GM12874 (cell line): ENCODE measurements at regions not wholly inside any gene's neighbourhood (a gene's known extent, or its start where the extent isn't known, plus 50 kb on each side); places are given as distances from the start of the nearest gene placed in this dataset.

Experiments
- TF ChIP-seq, protein P1 (sequence below): IDR thresholded peaks from 2 replicates; pipeline ENCODE4 v1.5.1; 2011; ENCODE audit warnings: low read depth, mild to moderate bottlenecking, control low read depth, low read length, moderate library complexity; ENCODE audit not compliant: insufficient read depth

GRCh38 chr6:165822501-165822900 lies 159.5 kb upstream of the PDE10A start:
- TF ChIP-seq, protein P1, sequence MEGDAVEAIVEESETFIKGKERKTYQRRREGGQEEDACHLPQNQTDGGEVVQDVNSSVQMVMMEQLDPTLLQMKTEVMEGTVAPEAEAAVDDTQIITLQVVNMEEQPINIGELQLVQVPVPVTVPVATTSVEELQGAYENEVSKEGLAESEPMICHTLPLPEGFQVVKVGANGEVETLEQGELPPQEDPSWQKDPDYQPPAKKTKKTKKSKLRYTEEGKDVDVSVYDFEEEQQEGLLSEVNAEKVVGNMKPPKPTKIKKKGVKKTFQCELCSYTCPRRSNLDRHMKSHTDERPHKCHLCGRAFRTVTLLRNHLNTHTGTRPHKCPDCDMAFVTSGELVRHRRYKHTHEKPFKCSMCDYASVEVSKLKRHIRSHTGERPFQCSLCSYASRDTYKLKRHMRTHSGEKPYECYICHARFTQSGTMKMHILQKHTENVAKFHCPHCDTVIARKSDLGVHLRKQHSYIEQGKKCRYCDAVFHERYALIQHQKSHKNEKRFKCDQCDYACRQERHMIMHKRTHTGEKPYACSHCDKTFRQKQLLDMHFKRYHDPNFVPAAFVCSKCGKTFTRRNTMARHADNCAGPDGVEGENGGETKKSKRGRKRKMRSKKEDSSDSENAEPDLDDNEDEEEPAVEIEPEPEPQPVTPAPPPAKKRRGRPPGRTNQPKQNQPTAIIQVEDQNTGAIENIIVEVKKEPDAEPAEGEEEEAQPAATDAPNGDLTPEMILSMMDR, result no peak

GRCh38 chr6:165821754-165822153 lies 158.7 kb upstream of the PDE10A start:
- TF ChIP-seq, protein P1, result no peak

DNA sequence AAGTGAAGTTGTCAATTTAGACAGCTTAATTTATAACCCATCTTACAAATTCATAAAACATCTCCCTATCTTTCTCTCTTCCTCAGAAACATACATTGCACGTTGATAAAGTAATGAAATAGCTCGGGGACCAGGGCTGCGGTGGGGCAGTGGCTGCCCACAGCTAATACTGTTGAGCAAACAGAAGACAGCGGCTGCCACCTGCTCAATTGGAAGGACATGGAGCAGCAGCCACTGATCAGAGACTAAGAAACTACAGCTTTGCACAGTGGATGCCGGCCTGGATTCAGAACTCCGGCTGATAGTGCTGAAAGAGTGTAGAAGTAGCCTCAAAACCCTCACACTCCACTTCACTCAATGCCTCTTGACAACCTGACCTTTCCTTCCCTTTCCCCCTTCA lies 157.9 kb upstream of the PDE10A start:
- TF ChIP-seq, protein P1, result no peak

DNA sequence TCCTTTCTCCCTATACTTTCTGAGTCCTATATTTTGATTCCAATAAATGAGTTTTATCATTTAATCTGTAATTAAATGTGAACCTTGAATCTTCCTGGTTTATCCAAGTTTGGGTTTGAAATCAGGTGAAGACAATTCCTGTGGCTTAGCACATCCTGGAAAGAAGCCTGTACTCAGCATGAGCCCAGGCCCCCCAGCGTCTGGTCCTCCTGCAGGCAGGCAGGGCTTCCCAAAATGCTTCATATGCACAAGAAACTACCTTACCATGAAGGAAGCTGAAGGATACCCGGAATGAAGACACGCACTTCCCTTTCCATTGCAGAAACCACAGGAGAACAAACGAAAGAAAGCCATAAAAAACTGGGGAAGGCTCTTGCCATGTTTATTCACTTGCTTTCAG lies 157.4 kb upstream of the PDE10A start:
- TF ChIP-seq, protein P1, result no peak

DNA sequence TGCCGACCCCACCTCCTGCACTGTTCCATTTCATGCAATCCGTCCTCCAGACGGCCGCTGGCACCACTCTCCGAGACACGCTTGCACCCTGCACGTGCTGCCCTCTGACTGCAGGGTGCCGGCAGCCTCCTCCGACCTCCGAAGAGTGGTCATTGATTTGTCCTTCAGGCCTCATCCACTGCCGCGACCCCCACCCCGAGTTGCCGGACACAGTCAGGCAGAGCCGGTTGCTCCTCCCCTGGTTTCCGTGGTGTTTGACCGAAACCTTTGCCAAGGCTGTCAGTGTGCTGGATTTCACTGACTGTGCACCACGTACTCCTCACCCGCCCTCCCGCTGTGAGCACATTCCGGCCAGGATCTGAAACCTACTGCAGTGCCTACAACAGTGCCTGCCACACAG lies 156.4 kb upstream of the PDE10A start:
- TF ChIP-seq, protein P1, result no peak

DNA sequence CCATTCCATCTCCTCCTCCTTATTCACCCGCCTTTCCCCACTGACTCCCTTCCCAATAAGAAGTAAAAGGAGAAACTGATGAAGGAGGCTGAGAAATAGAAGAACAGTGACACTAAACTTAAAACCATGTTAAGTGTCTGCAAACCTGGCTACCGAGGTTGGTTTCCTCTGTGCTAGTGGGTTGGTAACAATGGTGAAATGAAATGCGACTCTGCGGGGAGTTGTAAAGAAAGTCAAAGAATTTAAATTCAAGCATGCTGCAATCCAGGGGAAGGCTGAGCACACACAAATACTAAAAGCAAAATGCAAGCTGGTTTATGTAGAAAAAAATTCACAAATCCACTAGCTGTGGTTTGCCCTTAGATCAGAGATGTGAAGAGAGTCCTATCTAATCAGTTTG lies 155.2 kb upstream of the PDE10A start:
- TF ChIP-seq, protein P1, result no peak

- TF ChIP-seq, protein P1, result no peak
These were observed 154.7 kb upstream of the PDE10A start for GRCh38 chr6:165817771-165818170.

- TF ChIP-seq, protein P1, result no peak
These were observed 154.1 kb upstream of the PDE10A start for GRCh38 chr6:165817148-165817547.
